Right lobe of liver (tissue), 6 donors: ENCODE measurements at regions not wholly inside any gene's neighbourhood (a gene's known extent, or its start where the extent isn't known, plus 50 kb on each side); places are given as distances from the start of the nearest gene placed in this dataset.

ENCODE experiments used
- ATAC-seq, 4 donors: fragments of 200-7000 bp; cut with Tn5 transposase; one replicate each; pipeline ENCODE4 v1.9.1; 2020; ENCODE audit warnings: mild to moderate bottlenecking in 4 of 4, moderate library complexity in 4 of 4
- DNase-seq, 3 donors: peaks; one replicate each; pipeline ENCODE4 v3.0.0-alpha.2; 2020
- H3K27ac ChIP-seq, 3 donors: fragments of 200-600 bp; one replicate each; pipeline ENCODE4 v1.8.0; 2022
- H3K27me3 ChIP-seq, 2 donors: fragments of 200-600 bp; one replicate each; pipeline ENCODE4 v1.8.0; 2022
- H3K36me3 ChIP-seq, 4 donors: fragments of 200-600 bp; sonication (generic) in 1 of 4; one replicate each; pipeline versions ENCODE4 v1.5.1 to v1.8.0; 2017 to 2022; ENCODE audit warnings: control low read depth in 1 of 4
- H3K4me1 ChIP-seq, 4 donors: fragments of 200-600 bp; sonication (generic) in 1 of 4; one replicate each; pipeline versions ENCODE4 v1.5.1 to v1.8.0; 2017 to 2022; ENCODE audit warnings: control low read depth in 1 of 4
- H3K4me3 ChIP-seq, 3 donors: fragments of 200-600 bp; one replicate each; pipeline ENCODE4 v1.8.0; 2022
- H3K9me3 ChIP-seq, 4 donors: fragments of 200-600 bp; sonication (generic) in 1 of 4; one replicate each; pipeline versions ENCODE4 v1.5.1 to v1.8.0; 2017 to 2022; ENCODE audit warnings: control low read depth in 1 of 4
- POLR2A ChIP-seq: fragments of 450-650 bp; IDR thresholded peaks from one replicate; pipeline ENCODE4 v1.6.1; 2017; ENCODE audit warnings: antibody characterized with exemption, mild to moderate bottlenecking
- WGBS: methylation state at CpG from one replicate; pipeline ENCODE4 v1.1.6; 2018; ENCODE audit warnings: low coverage, low lambda C conversion rate; ENCODE audit not compliant: insufficient coverage; ENCODE audit errors: missing lambda C conversion rate; 5-methylcytosine and 5-hydroxymethylcytosine counted together
- intact Hi-C, 2 donors: fragments of 100-400 bp; cut with DNase I; formaldehyde crosslinking; loops; one replicate each; pipeline versions ENCODE4 v1.11.2 to v1.14.1; 2022
- TF ChIP-seq, protein P1 (sequence below), 4 donors: fragments of 200-600 bp in 3 of 4; fragments of 450-650 bp in 1 of 4; IDR thresholded peaks; one replicate each; pipeline versions ENCODE4 v1.5.1 to v1.8.0; 2016 to 2022; ENCODE audit warnings: antibody characterized with exemption in 4 of 4, mild to moderate bottlenecking in 2 of 4
- donor health status: DM: no; HTN: yes; CAD: no.
- donor health status: DM: no; HTN: no; CAD: no.
- donor health status: DM: no; HTN: no; CAD: no.
- donor health status: DM: no; HTN: yes; CAD: no.
- donor health status: DM: no; HTN: yes; CAD: no.

DNA sequence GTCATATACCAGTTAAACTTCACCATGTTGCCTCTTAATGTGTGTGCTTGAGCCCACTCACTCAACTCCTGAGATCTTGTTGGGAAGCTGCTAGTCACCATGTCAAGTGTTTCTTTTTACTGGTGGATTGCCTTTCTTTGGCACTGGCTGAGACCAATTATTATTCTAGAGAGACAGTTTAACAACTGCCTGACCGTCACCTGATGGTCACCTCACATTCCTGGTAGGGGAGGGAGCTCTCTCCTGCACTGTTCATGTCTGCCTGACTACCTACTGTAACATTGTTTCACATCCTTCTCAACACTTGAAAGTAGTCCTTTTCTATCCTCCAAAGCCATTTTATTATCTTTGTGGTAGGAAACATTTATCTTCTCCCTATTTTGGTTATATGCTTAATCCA, 172.3 kb downstream of the RWDD3 start:
- no peak overlapping the region for H3K27ac ChIP-seq
- no peaks in the 10 kb centered on the region for H3K36me3 ChIP-seq
- no peaks in the 10 kb centered on the region for H3K9me3 ChIP-seq
- TF ChIP-seq POLR2A: no peak
- TF ChIP-seq, protein P1, sequence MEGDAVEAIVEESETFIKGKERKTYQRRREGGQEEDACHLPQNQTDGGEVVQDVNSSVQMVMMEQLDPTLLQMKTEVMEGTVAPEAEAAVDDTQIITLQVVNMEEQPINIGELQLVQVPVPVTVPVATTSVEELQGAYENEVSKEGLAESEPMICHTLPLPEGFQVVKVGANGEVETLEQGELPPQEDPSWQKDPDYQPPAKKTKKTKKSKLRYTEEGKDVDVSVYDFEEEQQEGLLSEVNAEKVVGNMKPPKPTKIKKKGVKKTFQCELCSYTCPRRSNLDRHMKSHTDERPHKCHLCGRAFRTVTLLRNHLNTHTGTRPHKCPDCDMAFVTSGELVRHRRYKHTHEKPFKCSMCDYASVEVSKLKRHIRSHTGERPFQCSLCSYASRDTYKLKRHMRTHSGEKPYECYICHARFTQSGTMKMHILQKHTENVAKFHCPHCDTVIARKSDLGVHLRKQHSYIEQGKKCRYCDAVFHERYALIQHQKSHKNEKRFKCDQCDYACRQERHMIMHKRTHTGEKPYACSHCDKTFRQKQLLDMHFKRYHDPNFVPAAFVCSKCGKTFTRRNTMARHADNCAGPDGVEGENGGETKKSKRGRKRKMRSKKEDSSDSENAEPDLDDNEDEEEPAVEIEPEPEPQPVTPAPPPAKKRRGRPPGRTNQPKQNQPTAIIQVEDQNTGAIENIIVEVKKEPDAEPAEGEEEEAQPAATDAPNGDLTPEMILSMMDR (IDR thresholded peaks at IDR 0.05): no peak
- intact Hi-C loops: no loop called here
- no peak for DNase-seq
- H3K27me3 ChIP-seq: no peaks in the 10 kb centered on the region
- H3K4me3 ChIP-seq: no peak overlapping the region
- no peak for ATAC-seq
- WGBS: 50% methylated on average over 1 of the region's 1 CpG
- no peaks in the 10 kb centered on the region for H3K4me1 ChIP-seq

DNA sequence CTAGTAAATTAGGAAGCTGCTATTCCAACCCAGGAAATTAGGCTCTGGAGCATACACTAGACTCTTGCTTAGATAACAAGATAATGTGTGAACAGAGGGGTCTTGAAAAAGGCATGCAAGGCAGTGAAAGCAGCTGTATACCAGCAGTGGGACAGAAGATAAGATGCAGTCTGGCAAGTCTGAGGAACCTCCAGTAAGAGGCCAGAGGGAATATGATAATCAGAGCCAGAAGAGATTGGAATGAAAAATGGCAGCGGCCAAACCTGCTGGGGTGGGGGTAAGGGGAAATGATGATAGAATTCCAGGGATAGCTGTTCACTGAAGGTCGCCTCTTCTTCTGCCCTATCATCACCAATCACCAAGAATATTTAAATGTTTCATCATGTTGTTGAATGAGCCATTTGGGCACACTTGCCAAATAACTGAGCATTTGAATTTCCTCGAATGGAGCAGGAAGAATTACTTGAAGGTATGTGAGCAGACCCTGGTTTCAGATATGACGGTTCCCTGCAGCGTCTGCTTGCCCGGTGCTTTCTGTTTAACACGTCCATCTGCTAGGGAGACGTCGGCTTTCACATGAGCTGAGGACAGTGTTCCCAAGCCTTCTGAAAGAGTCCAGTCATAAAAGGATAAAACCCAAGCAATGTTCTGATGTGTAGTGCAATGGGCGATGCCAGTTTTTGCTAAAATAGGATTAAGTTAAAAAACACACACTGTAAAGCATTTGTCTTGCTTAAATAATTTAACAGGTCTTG, 173.3 kb downstream of the RWDD3 start:
- Histone ChIP-seq H3K36me3 (no peaks in the 10 kb centered on the region), H3K4me3 (no peak overlapping the region), H3K27me3 (no peaks in the 10 kb centered on the region), H3K4me1 (no peaks in the 10 kb centered on the region), H3K27ac (no peak overlapping the region), H3K9me3 (no peaks in the 10 kb centered on the region)
- intact Hi-C loops: no loop called here
- ATAC-seq (no peak), DNase-seq (no peak)
- WGBS: 32% methylated on average over 10 of the region's 10 CpGs
- TF ChIP-seq POLR2A: no peak
- TF ChIP-seq, protein P1 (IDR thresholded peaks at IDR 0.05): no peak

DNA sequence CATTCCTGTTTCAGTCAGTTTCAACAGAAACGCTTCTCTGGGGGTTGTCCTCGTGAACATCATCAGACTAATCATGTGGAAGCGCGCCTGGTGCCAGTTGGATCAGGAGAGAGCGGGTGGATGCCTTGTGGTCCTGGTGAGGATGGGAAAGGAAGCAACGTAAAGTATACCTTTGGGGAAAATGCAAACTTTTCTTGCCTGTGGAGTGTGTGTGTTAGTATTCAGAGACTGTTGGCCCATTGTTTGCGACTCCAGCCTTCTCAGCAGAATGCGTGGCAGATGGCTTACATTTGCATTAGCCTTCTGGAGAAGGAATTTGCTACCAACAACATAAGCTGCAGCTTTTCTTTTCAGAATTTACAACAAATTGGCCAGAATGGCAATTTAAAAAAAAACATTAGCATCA, 173.9 kb downstream of the RWDD3 start:
- Histone ChIP-seq H3K4me3 (no peak overlapping the region), H3K9me3 (no peaks in the 10 kb centered on the region), H3K36me3 (no peaks in the 10 kb centered on the region), H3K27me3 (no peaks in the 10 kb centered on the region), H3K27ac (no peak overlapping the region), H3K4me1 (no peaks in the 10 kb centered on the region)
- intact Hi-C loops: no loop called here
- no peak for ATAC-seq
- DNase-seq: no peak
- 55% methylated on average over 7 of the region's 8 CpGs for WGBS
- TF ChIP-seq, protein P1 (IDR thresholded peaks at IDR 0.05): no peak
- TF ChIP-seq POLR2A: no peak

DNA sequence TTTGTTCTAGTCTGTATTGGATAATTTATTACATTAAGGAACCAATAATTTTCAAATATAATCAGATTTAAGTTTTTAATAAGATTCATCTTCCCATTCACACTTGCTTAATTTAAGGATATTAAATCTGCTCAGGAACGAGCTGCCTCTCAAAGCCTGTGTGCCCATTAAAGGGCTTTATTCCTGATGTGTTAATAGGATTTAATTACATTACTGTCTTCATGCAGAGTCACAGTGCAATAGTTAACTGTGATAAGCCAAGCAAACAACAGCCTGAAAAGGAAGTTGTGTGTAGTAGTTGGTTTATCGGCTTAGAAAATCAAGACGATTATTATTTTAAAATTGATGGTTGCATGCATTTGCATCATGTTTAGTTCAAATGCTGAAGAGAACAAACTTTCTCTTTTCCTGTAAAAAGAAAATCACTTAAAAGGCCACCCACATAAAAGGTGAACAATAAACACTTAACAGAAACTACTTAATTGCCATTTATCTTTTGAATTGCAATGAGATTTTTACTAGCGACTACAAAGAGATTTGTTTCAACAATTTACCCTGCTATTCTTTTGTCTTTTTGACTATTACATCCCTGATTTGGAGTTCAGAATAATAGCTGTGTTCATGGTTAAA, 174.6 kb downstream of the RWDD3 start:
- TF ChIP-seq, protein P1 (IDR thresholded peaks at IDR 0.05): no peak
- TF ChIP-seq POLR2A: no peak
- no peaks in the 10 kb centered on the region for H3K27me3 ChIP-seq

More for the DNA sequence above, 174.6 kb downstream of the RWDD3 start:
- Histone ChIP-seq H3K27ac (no peak overlapping the region), H3K4me1 (no peaks in the 10 kb centered on the region), H3K9me3 (no peaks in the 10 kb centered on the region), H3K36me3 (no peaks in the 10 kb centered on the region), H3K4me3 (no peak overlapping the region)
- DNase-seq: no peak
- intact Hi-C loops: no loop called here
- no peak for ATAC-seq
- WGBS: 6% methylated on average over 4 of the region's 4 CpGs
